HG02852 (cell line): ENCODE measurements at regions not wholly inside any gene's neighbourhood (a gene's known extent, or its start where the extent isn't known, plus 50 kb on each side); places are given as distances from the start of the nearest gene placed in this dataset.

Source experiments
- ATAC-seq: cut with Tn5 transposase; IDR thresholded peaks from one replicate; pipeline ENCODE4 v1.9.1; 2021; ENCODE audit warnings: mild to moderate bottlenecking, moderate library complexity; ENCODE audit not compliant: unreplicated experiment

GRCh38 chr13:22112956-22113745 lies 442.3 kb downstream of the FGF9 start:
- no peak for ATAC-seq

- ATAC-seq = peak; percentile 87
These were observed 443.9 kb downstream of the FGF9 start for GRCh38 chr13:22114630-22115311.

GRCh38 chr13:22118158-22118557 lies 447.3 kb downstream of the FGF9 start:
- no peak for ATAC-seq

GRCh38 chr13:22120646-22121045 lies 449.8 kb downstream of the FGF9 start:
- ATAC-seq = no peak

- peak; percentile 49 for ATAC-seq
These were observed 450.4 kb downstream of the FGF9 start for GRCh38 chr13:22121146-22121739.

- ATAC-seq = peak; percentile 98
These were observed 455.7 kb downstream of the FGF9 start for GRCh38 chr13:22126433-22127021.

GRCh38 chr13:22127277-22128164 lies 456.6 kb downstream of the FGF9 start:
- ATAC-seq = no peak

- no peak for ATAC-seq
These were observed 457.9 kb downstream of the FGF9 start for GRCh38 chr13:22128441-22129408.

GRCh38 chr13:22130254-22130653 lies 459.4 kb downstream of the FGF9 start:
- no peak for ATAC-seq

- no peak for ATAC-seq
These were observed 463.4 kb downstream of the FGF9 start for GRCh38 chr13:22134261-22134660.

GRCh38 chr13:22135446-22135845 lies 464.6 kb downstream of the FGF9 start:
- ATAC-seq = no peak

GRCh38 chr13:22137361-22138050 lies 466.6 kb downstream of the FGF9 start:
- ATAC-seq = no peak

GRCh38 chr13:22138947-22139346 lies 468.1 kb downstream of the FGF9 start:
- no peak for ATAC-seq

GRCh38 chr13:22141716-22142115 lies 470.8 kb downstream of the FGF9 start:
- ATAC-seq = no peak

GRCh38 chr13:22143671-22144070 lies 472.8 kb downstream of the FGF9 start:
- ATAC-seq = no peak

- ATAC-seq = no peak
These were observed 473.9 kb downstream of the FGF9 start for GRCh38 chr13:22144806-22145205.

- ATAC-seq = no peak
These were observed 477.3 kb downstream of the FGF9 start for GRCh38 chr13:22148187-22148586.

- no peak for ATAC-seq
These were observed 481.9 kb downstream of the FGF9 start for GRCh38 chr13:22152751-22153150.

- no peak for ATAC-seq
These were observed 483.2 kb downstream of the FGF9 start for GRCh38 chr13:22154041-22154440.
